ENCODE measurements at regions not wholly inside any gene's neighbourhood (a gene's known extent, or its start where the extent isn't known, plus 50 kb on each side); places are given as distances from the start of the nearest gene placed in this dataset.

GRCh38 chr20:40770564-40771307, 81.7 kb upstream of the MAFB start:
- no peak for DNase-seq (ENCODE audit: low read depth)

DNA sequence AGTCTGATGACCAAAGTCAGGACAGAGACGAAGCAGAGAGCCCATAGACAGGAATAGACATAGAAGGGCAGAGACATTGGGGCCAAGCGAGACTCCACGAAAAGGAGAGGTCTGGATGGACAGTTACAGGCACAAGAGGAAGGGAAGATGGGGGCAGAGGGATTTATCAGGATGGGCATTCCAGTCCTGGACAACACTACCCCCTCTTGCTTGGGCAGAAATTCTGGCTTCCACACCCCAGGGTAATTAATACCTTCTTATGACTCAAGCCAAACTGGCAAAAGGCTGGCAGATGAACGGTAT, 82.2 kb upstream of the MAFB start:
- no peak for DNase-seq (ENCODE audit: low read depth)

DNA sequence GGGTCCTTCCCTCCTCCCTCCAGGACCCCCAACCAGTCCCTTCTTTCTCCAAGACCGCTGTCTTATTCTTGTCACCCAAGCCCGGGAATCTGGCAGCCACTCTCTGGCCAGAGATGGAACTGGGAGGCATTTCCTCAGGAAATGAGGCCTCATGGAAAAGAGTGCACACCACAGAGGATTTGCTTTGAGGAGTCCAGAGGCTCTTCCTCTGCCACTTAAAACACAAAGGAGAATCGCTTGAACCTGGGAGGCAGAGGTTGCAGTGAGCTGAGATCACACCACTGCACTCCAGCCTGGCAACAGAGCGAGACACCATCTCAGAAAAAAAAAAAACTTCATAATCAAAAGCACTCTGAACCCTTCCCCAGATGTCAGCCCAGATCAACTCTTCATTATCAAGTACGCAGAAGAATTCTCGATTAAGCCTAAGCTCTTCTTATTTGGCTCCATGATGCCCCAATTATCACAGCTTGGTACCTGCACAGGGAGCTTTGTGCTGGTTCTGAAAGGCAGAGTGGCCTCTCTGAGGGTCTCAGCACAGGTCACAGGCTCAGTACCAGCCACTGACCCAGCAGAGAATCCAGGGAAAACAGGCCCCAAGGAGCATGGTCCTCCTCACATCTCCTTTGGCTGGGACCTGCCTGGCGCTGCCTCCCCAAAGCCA, 82.9 kb upstream of the MAFB start:
- DNase-seq (ENCODE audit: low read depth) = no peak

DNA sequence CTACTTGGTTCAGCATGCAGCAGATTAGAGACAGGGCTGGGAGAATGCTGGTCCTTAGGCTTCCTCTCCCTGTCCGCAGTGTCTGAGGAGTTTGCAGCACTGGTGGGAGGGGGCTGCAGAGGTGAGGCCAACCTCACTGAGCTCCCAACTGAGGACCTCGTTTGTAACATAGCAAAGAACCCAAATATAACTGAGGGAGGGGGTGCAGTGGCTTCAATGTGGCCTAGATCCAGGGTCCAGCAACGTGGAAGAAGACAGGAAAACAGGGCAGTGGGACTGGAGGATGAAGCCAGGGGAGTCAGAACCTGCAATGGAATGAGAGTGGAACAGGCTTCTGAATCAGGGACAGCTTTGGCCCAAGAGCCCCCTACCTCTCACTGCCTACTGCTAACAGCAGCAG, 84.3 kb upstream of the MAFB start:
- no peak for DNase-seq (ENCODE audit: low read depth)

DNA sequence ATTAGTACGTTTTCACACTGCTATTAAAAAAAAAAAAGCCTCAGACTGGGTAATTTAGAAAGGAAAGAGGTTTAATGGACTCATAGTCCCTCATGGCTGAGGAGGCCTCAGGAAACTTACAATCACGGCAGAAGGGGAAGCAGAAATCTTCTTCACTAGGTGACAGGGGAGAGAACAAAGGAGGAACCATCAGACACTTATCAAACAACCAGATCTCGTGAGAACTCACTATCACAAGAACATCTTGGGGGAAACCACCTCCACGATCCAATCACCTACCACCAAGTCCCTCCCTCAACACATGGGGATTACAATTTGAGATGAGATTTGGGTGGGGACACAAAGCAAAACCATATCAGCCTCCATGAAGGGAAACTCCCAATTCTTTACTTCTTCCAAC, 85.2 kb upstream of the MAFB start:
- DNase-seq (ENCODE audit: low read depth) = no peak

GRCh38 chr20:40775561-40776146, 86.6 kb upstream of the MAFB start:
- DNase-seq (ENCODE audit: low read depth) = no peak

DNA sequence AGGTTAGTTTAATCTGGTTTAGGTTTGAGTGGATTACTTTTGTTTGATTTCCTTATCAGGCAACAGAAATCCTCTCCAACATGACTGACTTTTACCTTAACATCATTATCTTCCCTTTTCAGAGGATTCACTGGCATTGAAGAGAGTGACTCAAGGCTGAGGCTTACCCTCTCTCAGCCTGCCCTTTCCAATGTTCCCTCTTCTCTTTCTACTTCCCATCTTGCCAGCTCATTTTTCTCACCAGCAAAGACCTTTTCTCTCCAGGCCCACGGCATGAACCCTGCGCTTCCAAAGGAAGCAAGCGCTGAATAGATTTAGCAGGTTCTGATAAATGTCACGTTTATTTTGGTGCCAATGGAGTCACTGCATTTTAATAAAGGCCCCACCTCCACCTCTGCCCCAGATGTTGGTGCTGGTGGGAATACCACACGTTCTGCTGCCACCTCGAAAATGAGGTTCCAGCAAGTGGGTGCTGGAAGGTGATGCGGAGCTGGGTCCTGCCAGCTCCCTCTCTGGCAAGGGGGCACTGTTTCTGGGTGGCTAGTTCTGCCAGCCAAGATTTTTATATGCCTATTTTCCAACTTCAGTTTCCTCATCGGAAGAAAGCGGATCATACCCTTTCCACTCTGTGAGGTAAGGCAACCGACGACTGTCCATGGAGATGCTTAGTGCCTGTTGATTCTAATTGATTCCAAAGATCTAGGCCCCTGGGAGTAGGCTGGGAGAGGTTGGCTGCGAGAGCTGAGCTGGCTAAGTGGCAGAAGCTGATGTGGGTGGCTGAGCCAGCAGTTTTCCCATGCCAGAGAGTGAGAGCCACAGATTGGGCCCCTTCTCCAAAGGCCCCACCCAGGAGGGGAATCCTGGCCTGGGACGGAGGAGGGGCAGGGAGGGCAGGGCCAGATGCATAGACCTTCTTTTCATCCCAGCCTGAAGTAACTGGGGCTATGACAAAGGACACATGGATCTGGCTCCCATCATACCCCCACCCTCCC, 87.7 kb upstream of the MAFB start:
- DNase-seq (ENCODE audit: low read depth) = no peak

DNA sequence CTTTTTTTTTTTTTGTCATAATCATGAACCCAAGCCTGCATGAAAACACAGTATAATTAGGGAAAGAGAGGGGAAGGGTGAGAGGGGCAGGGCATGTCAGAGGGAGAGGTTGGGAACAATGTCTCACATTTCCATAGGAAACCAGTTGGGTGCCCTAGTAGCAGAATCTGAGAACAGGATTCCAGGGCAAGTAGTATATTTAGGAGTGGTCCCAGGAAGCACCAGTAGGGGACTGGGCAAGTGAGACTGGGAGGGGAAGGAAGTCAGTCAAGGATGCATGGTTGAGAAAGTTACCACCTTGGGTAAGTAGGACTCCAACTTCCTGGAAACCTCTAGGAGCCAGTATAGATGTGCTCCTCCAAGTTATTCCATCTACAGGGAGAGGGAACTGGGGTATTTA, 88.6 kb upstream of the MAFB start:
- DNase-seq (ENCODE audit: low read depth) = no peak

DNA sequence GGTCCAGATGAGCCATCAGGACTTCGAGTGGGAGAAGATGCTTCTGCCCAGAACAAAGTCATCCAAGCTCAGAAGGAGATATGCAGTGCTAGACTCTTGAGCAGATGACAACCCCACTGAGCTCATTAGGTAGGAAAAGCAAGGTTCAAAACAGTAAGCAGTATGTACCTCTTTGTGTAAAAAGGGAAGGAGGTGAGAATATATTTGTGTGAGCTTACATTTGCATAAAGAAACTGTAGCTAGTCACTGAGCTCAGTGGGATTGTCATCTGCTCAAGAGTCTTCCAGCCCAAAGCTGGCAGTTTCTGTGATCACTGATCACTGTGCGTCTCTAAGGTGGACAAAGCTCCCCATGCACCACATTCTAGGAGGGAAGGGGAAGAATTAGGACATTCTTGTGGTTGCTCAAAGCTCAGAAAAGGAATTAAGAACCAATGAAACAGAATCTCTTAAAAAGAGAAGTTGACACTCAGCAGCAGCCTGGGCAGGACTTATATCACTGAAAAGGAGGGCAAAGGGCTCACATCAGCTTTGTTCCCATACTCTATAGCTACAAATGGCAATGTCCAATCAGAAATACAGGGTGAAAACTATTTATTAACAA, 90.0 kb upstream of the MAFB start:
- DNase-seq (ENCODE audit: low read depth) = no peak

- DNase-seq (ENCODE audit: low read depth) = no peak
Observed at GRCh38 chr20:40781327-40782042, 92.4 kb upstream of the MAFB start.

DNA sequence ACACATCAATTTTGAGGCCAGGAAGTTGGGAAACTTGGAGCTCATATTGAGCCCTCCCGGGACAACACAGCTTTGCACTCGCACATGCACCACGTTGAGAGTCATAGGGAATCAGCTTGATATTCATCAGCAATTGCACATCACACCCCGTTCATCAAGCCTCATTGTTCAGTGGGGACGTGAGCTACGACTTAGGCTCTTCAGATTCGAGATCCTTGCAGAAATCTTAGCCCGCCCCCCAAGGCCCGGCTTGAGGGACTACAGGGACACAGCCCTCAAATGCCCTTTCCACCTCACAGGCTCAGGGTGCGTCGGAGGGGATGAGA, 93.0 kb upstream of the MAFB start:
- DNase-seq (ENCODE audit: low read depth) = no peak

DNA sequence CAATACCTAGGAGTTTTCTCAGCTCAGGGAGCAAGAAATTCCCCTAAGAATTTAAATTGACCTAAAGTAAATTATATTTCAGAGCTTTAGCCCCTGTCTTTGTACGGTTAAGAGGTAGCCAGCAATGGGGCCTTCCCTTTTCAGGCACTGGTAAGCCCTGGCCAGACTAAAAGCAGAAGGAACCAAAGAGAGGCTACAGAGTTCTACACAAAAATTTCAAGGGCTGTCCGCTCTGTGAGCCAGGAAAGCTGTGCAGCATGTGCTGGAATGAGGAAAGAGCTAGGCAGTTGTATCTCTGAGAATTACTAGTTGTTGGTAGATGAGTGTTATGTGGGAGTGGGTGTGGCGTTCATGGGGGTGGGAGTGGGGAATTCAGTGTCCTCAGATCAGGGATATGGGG, 96.3 kb upstream of the MAFB start:
- DNase-seq (ENCODE audit: low read depth) = no peak

GRCh38 chr20:40786336-40786735, 97.3 kb upstream of the MAFB start:
- no peak for DNase-seq (ENCODE audit: low read depth)

GRCh38 chr20:40787941-40788340, 98.9 kb upstream of the MAFB start:
- DNase-seq (ENCODE audit: low read depth) = no peak

DNA sequence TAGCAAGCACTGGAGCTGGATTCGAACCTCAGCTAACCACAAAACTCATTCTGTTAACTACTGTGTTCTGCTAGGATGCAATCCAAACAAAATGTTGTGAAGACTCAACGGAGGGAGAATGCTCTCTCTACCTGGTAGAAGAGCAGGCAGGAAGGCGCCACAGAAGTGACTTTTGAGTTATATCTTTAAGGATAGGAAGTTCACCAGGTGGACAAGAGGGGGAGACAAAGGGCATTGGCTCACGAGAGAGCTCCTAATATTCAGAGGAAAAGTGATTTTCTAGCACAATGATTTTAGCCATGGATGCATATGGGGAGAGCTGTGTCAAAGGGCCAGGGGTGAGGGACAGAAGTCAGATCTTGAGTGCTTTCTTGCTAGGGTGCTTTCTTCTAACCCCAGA, 108.4 kb upstream of the MAFB start:
- DNase-seq (ENCODE audit: low read depth) = no peak

GRCh38 chr20:40798066-40798465, 109.0 kb upstream of the MAFB start:
- DNase-seq (ENCODE audit: low read depth) = no peak

- no peak for DNase-seq (ENCODE audit: low read depth)
Observed at GRCh38 chr20:40802886-40803285, 113.8 kb upstream of the MAFB start.

- DNase-seq (ENCODE audit: low read depth) = no peak
Observed at GRCh38 chr20:40803381-40803780, 114.3 kb upstream of the MAFB start.

- DNase-seq (ENCODE audit: low read depth) = no peak
Observed at GRCh38 chr20:40805592-40805991, 116.6 kb upstream of the MAFB start.

DNA sequence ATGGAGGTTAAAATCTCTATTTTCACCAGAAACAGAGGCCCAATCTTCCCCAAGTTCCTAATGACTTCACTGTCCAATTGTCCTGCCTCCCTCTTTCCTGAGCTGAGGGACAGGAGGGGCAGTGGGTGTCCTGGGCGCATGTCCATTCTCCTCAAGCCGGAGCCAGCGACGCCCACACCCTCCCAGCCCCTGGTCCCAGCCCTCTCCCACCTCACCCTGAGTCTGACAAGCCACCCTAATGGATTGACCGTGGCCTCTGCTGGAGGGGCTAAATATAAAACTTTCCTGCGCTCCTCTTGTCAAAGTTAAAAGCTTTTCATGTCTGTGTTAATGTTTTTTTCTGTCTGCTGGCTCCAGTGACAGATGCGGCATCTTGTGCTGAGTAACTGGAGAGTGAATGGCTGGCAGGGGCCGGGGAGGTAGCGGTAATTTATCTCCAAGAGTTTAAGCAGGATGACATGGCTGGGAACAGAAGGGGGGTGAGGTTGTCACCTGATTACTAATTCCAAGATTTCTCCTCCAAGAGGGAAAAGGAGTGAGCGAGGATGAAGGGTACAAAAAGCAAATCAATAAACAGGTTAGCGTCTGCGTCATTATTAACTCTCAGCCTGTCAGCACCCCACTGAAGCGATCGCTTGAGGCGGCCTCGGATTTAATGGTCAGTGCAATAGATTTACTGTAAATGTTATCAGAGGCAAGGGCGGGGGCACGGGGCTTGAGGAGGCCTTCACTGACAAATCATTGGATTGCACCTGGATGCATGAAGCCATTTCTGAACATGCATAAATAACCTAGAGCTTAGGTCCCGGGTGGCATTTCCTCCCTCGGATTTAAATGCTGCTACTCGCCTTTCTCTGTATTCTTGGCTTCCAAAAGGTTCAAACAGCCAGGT, 118.1 kb upstream of the MAFB start:
- DNase-seq (ENCODE audit: low read depth) = no peak

DNA sequence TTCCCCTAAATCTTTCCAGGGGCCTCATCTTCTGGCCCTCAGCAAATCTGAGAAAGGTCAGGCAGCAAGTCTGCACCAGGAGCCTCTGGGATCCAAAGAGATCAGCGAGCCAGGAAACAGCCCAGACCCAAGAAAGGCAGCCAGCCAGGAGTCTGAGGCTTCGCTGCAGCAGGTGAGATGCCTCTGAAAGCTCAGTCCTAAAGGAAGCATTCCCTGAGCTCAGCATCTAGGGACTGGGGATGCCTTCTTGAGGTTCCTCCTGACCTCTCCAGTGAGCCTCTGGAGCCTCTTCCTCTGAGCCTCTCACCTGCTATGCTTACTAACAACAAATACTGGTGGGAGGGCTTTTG, 118.8 kb upstream of the MAFB start:
- DNase-seq (ENCODE audit: low read depth) = no peak

Data from activated gamma-delta T cell treated with anti-CD3 and anti-CD28 coated beads, Interleukin-2, amount 50 U/mL, for 16 hours (primary cell).